DMS53 (cell line): ENCODE measurements at regions not wholly inside any gene's neighbourhood (a gene's known extent, or its start where the extent isn't known, plus 50 kb on each side); places are given as distances from the start of the nearest gene placed in this dataset.
A peak's percentile ranks its signal among the peaks of the same experiment; 100 is the strongest.
"Not testable (repeated sequence)": the region's sequence is repeated elsewhere in the genome, so short reads cannot be mapped to it uniquely, and the experiment has no call there.

Experiments used
- DNase-seq: peaks from one replicate; lab custom pipeline; 2025; lab: John Stamatoyannopoulos, UW

GRCh38 chr1:226461087-226461486 is 53.2 kb upstream of the PARP1 start:
- no peak for DNase-seq

DNA sequence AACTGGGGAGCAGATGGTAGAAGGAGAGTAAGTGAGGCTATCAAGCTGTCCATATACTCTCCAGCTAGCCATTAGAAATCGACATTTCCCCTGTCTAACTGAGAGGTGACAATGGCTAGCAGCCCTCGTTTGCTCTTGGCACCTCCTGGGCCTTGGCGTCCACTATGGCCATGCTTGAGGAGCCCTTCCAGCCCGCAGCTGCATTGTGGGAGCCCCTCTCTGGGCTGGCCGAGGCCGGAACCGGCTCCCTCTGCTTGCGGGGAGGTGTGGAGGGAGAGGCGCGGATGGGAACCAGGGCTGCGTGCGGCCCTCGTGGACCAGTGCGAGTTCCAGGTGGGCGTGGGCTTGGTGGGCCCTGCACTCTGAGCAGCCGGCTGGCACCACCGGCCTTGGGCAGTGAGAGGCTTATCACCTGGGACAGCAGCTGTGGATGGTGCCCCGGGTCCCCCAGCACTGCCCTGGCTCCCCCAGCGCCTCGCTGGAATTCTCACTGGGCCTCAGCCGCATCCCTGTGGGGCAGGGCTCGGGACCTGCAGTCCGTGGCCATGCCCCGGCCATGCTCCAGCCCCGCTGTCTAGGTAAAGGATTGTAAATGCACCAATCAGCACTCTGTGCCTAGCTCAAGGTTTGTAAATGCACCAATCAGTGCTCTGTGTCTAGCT is 56.2 kb upstream of the PARP1 start:
- no peak for DNase-seq

GRCh38 chr1:226464587-226464971 is 56.7 kb upstream of the PARP1 start:
- DNase-seq, result not testable (repeated sequence)

- no peak for DNase-seq
Observed at GRCh38 chr1:226466296-226466695, 58.4 kb upstream of the PARP1 start.

GRCh38 chr1:226467443-226467842 is 59.5 kb upstream of the PARP1 start:
- no peak for DNase-seq

- no peak for DNase-seq
Observed at GRCh38 chr1:226470921-226471866, 63.3 kb upstream of the PARP1 start.

GRCh38 chr1:226473325-226473724 is 65.4 kb upstream of the PARP1 start:
- no peak for DNase-seq

DNA sequence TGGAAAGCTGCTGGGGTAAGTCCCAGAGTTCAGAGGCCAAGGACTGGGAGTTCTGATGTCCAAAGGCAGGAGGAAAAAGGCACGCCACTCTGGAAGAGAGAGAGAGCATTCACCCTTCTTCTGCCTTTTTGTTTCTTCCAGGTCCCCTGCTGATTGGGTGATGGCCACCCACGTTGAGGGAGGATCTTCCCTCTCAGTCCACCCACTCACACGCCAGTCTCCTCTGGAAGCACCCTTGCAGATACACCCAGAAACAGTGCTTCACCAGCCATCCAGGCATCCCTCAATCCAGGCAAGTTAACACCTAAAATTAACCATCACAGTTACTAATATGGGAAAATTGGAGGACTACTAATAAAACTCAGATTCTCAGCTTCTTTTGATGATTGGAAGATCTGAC is 66.1 kb upstream of the PARP1 start:
- no peak for DNase-seq

DNA sequence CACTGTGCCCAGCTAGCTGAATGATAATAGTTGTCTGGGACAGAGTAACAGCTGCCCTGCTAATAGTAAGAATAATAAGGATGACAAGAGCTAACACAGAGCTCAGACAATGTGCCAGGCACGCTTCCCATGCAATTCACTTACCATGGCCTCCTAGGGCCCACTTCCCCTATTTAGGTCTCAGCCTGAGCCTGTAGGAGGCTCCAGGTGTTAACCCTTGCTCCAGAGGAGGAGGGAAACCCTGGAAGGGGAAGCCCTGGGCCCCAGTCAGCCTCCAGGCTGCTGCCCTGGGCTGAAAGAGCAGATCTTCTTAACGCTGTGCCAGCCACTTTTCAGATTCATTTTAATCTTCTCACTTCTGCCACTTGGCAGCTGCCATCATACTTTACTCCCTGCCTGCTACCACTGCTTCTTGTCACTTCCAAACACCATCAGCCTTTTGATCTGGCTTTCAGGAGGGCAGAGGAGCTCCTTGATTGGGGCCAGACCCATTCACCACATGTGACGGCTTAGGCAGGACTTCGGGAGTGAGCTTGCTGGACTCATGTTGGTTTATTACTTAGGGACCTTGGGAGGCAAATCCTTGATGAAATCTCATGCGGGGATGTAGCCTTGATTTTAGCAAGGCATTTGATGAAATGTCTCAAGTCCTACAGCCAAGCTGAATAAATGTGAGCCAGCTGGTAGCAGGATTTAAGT is 66.7 kb upstream of the PARP1 start:
- no peak for DNase-seq

GRCh38 chr1:226475142-226475511 is 67.2 kb upstream of the PARP1 start:
- DNase-seq, result no peak

- no peak for DNase-seq
Observed at GRCh38 chr1:226476066-226476465, 68.2 kb upstream of the PARP1 start.

GRCh38 chr1:226476648-226477319 is 68.9 kb upstream of the PARP1 start:
- peak; percentile 15 for DNase-seq

DNA sequence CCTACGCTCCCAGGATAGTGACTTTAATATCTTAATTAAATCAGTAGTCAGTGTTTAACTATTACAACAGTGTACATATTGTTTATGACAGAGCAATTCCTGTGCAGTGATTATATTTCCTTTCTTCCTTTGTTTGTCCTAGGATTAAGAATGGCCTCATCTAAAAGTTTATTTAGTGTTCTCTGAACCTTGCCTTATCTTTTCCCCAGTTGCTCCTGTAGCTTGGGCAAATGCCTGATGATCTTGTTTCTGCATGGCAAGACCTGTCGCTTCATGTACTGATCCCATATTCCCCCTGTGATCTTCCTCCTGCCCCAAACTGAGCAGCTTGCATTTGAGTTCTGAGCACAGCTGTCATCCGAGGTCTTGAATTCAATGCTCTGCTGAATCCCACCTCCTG is 69.1 kb upstream of the STUM start:
- peak; percentile 50 for DNase-seq

DNA sequence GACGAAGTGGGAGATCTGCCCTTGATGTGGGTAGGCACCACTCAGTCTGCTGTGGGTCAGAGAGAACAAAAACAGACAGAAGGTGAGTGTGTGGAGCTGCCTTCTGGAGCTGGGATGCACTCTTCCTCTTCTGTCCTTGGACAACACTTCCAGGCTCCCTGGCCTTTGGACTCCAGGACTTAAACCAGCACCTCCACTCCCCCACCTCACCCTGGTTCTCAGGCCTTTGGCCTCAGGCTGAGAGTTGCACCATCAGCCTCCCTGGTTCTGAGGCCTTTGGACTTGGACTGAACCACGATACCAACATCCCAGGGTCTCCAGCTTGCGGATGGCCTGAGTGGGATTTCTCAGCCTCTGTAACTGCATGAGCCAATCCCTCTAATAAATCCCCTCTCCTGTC is 68.1 kb upstream of the STUM start:
- peak; percentile 30 for DNase-seq

DNA sequence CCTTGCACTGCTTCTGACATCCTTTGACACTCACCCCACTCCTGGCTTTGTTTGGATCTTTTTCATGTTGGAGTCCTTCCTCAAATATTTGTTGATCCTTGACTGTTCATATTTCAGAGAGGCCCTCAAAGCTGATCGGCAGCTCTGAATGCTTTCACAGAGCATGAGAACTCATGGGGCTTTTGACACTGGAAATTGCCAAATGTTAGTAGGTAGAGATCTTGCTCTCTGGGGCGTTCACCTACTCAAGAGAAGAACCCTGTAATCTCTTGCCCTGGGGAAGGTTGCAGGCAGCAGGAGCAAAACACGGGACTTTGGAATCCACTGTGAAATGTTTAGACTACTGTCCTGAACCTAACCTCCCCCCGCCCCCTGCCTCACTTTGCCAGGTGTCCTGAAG is 67.4 kb upstream of the STUM start:
- DNase-seq, result peak; percentile 77

GRCh38 chr1:226482196-226482595 is 66.4 kb upstream of the STUM start:
- no peak for DNase-seq

DNA sequence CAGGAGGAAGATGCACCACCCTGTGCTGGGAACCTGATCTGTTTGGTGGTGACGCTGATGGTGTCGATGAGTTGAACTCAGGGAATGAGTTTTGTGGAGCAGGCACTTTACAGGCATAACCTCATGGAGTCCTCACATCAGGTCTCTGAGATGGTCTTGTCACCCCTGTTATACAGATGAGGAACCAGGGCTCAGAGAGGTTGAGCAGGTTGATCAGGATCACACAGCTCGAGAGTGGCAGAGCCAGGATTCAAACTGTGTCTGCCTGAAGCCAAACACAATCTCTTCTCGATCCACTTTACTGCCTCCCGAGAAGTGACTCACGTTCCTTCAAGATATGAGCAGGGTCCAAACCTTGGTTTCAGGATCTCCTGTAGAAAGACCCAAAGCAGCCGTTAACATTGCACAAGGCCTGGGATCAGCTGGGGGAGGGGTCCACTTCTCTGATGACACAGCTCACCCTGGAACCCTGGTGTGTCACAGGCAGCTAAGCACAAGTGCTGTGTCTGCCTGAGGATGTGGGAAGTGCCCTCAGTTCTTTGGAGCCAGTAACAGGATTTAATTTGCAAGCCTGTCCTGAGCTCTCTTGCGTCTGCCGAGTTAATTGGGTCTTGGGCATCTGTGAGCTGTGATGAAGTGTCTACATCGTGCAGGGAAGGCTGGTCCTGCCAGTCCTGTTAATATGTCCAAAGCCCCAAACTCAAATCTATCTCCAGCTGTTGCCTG is 65.4 kb upstream of the STUM start:
- no peak for DNase-seq

- no peak for DNase-seq
Observed at GRCh38 chr1:226485192-226485591, 63.4 kb upstream of the STUM start.

DNA sequence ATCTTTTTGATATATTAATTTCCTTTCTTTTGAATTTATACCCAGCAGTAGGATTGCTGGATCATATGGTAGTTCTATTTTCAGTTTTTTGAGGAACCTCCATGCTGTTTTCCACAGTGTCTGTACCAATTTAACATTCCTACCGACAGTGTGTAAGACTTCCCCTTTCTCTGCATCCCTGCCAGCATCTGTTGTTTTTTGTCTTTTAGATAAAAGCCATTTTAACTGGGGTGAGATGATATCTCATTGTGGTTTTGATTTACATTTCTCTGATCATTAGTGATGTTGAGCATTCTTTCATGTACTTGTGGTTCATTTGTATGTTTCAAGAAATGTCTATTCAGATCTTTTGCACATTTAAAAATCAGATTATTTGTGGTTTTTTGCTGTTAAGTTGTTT is 62.4 kb upstream of the STUM start:
- DNase-seq, result no peak

- no peak for DNase-seq
Observed at GRCh38 chr1:226487921-226488320, 60.6 kb upstream of the STUM start.

GRCh38 chr1:226489718-226490425 is 58.7 kb upstream of the STUM start:
- no peak for DNase-seq
